ENCODE measurements at regions not wholly inside any gene's neighbourhood (a gene's known extent, or its start where the extent isn't known, plus 50 kb on each side); places are given as distances from the start of the nearest gene placed in this dataset.

- TF ChIP-seq, protein P1, sequence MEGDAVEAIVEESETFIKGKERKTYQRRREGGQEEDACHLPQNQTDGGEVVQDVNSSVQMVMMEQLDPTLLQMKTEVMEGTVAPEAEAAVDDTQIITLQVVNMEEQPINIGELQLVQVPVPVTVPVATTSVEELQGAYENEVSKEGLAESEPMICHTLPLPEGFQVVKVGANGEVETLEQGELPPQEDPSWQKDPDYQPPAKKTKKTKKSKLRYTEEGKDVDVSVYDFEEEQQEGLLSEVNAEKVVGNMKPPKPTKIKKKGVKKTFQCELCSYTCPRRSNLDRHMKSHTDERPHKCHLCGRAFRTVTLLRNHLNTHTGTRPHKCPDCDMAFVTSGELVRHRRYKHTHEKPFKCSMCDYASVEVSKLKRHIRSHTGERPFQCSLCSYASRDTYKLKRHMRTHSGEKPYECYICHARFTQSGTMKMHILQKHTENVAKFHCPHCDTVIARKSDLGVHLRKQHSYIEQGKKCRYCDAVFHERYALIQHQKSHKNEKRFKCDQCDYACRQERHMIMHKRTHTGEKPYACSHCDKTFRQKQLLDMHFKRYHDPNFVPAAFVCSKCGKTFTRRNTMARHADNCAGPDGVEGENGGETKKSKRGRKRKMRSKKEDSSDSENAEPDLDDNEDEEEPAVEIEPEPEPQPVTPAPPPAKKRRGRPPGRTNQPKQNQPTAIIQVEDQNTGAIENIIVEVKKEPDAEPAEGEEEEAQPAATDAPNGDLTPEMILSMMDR (IDR thresholded peaks at IDR 0.05; ENCODE audit: unreplicated experiment), result no peak
- CTCF ChIA-PET, result no interaction called here
- Mint-ChIP-seq H3K4me3 (ENCODE audit: unreplicated experiment) (no peak overlapping the region), H3K4me1 (ENCODE audit: insufficient read depth, unreplicated experiment) (no peaks in the 10 kb centered on the region), H3K27ac (ENCODE audit: low read depth, unreplicated experiment) (no peak overlapping the region), H3K36me3 (ENCODE audit: insufficient read depth, unreplicated experiment) (no peaks in the 10 kb centered on the region), H3K27me3 (ENCODE audit: insufficient read depth, unreplicated experiment) (no peaks in the 10 kb centered on the region), H3K9me3 (ENCODE audit: unreplicated experiment) (no peaks in the 10 kb centered on the region)
- no peak for DNase-seq (ENCODE audit: unreplicated experiment)
- intact Hi-C loops (cut with micrococcal nuclease), result no loop called here
- no TSS peak for BruUV-seq (replicated peaks)
- POLR2A ChIA-PET, result interaction anchor here (0.8 kb wide), 1 partner anchor 13 kb away, joined by 3 read pairs; no protein-coding TSS in a partner anchor
These were observed 211.8 kb downstream of the GLUD2 start for GRCh38 chrX:121259170-121259569.

DNA sequence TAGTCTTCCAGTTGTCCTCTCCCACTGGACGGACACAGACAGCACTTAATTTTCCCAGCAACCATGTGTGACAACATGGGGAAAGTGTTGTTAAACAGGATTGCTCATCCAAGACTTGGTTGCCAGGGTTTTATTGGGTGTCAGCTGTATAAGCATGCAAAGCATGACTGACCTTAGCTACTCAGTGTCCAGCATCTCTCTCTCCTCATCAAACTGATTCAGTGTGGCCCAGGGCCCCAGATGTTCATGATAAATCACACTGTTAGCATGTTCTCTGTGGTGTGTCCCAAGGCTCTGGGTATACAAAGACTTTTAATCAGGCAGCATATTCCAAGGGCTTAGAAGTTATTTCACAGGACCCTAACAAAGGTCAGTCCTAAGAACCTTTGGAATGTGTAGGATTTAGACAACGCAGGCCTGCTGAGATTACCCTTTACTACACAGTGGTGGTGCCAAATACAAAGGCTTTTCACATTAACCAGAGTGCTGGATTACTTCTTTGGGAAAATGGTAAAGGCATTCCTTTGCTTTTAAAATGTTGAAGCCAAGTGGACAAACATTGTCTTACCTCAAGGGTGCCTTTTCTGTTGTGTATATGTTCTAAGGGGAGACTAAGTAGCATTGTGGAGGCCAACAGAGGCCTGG, 213.3 kb downstream of the GLUD2 start:
- DNase-seq (ENCODE audit: unreplicated experiment), result no peak
- no peak overlapping the region for H3K27ac Mint-ChIP-seq (ENCODE audit: low read depth, unreplicated experiment)
- no peaks in the 10 kb centered on the region for H3K4me1 Mint-ChIP-seq (ENCODE audit: insufficient read depth, unreplicated experiment)
- intact Hi-C loops (cut with micrococcal nuclease), result no loop called here
- BruUV-seq (replicated peaks), result no TSS peak
- H3K9me3 Mint-ChIP-seq (ENCODE audit: unreplicated experiment), result no peaks in the 10 kb centered on the region
- H3K36me3 Mint-ChIP-seq (ENCODE audit: insufficient read depth, unreplicated experiment), result no peaks in the 10 kb centered on the region
- POLR2A ChIA-PET, result no interaction called here
- TF ChIP-seq, protein P1 (IDR thresholded peaks at IDR 0.05; ENCODE audit: unreplicated experiment), result no peak
- H3K27me3 Mint-ChIP-seq (ENCODE audit: insufficient read depth, unreplicated experiment), result no peaks in the 10 kb centered on the region
- no peak overlapping the region for H3K4me3 Mint-ChIP-seq (ENCODE audit: unreplicated experiment)
- CTCF ChIA-PET, result interaction anchor here (0.5 to 0.7 kb wide), 2 partner anchors 97 to 202 kb away, joined by 3 read pairs; no protein-coding TSS in a partner anchor

GRCh38 chrX:121283921-121284320, 236.5 kb downstream of the GLUD2 start:
- no peaks in the 10 kb centered on the region for H3K27me3 Mint-ChIP-seq (ENCODE audit: insufficient read depth, unreplicated experiment)
- no peak overlapping the region for H3K27ac Mint-ChIP-seq (ENCODE audit: low read depth, unreplicated experiment)
- POLR2A ChIA-PET, result no interaction called here
- CTCF ChIA-PET, result no interaction called here
- DNase-seq (ENCODE audit: unreplicated experiment), result no peak
- no peaks in the 10 kb centered on the region for H3K4me1 Mint-ChIP-seq (ENCODE audit: insufficient read depth, unreplicated experiment)
- intact Hi-C loops (cut with micrococcal nuclease), result no loop called here
- TF ChIP-seq, protein P1 (IDR thresholded peaks at IDR 0.05; ENCODE audit: unreplicated experiment), result no peak
- no peak overlapping the region for H3K4me3 Mint-ChIP-seq (ENCODE audit: unreplicated experiment)
- BruUV-seq (replicated peaks), result no TSS peak
- no peaks in the 10 kb centered on the region for H3K36me3 Mint-ChIP-seq (ENCODE audit: insufficient read depth, unreplicated experiment)
- H3K9me3 Mint-ChIP-seq (ENCODE audit: unreplicated experiment), result peaks cover 43% of the 10 kb centered on the region

GRCh38 chrX:121298499-121298898, 251.1 kb downstream of the GLUD2 start:
- POLR2A ChIA-PET, result no interaction called here
- no peaks in the 10 kb centered on the region for H3K27me3 Mint-ChIP-seq (ENCODE audit: insufficient read depth, unreplicated experiment)
- TF ChIP-seq, protein P1 (IDR thresholded peaks at IDR 0.05; ENCODE audit: unreplicated experiment), result no peak
- H3K9me3 Mint-ChIP-seq (ENCODE audit: unreplicated experiment), result peaks cover 7% of the 10 kb centered on the region
- no peak for DNase-seq (ENCODE audit: unreplicated experiment)
- BruUV-seq (replicated peaks), result no TSS peak
- no peaks in the 10 kb centered on the region for H3K4me1 Mint-ChIP-seq (ENCODE audit: insufficient read depth, unreplicated experiment)
- CTCF ChIA-PET, result interaction anchor here (1.3 kb wide), 1 partner anchor 10 kb away, joined by 6 read pairs; no protein-coding TSS in a partner anchor
- H3K4me3 Mint-ChIP-seq (ENCODE audit: unreplicated experiment), result no peak overlapping the region
- intact Hi-C loops (cut with micrococcal nuclease), result no loop called here
- H3K27ac Mint-ChIP-seq (ENCODE audit: low read depth, unreplicated experiment), result no peak overlapping the region
- no peaks in the 10 kb centered on the region for H3K36me3 Mint-ChIP-seq (ENCODE audit: insufficient read depth, unreplicated experiment)
